K562 (cell line): ENCODE measurements at regions not wholly inside any gene's neighbourhood (a gene's known extent, or its start where the extent isn't known, plus 50 kb on each side); places are given as distances from the start of the nearest gene placed in this dataset.

Source experiments
- EP300 ChIP-seq: IDR thresholded peaks from 2 replicates; pipeline ENCODE4 v1.6.1; 2012; ENCODE audit warnings: low read length, improper control_type of control experiment
- FOXM1 ChIP-seq, 2 experiments: fragments of 450-650 bp in 1 of 2; sonication (generic) in 1 of 2; formaldehyde crosslinking in 1 of 2; IDR thresholded peaks; 2 replicates each; pipeline versions ENCODE4 v1.6.1 to v1.9.0; 2017 to 2022; ENCODE audit warnings: low read depth in 2 of 2, mild to moderate bottlenecking in 2 of 2, missing genetic modification reagents in 1 of 2, moderate library complexity in 1 of 2
- NRF1 ChIP-seq, 2 experiments: fragments of 450-650 bp; IDR thresholded peaks in 1 of 2; conservative IDR thresholded peaks in 1 of 2; 2 replicates each; pipeline ENCODE4 v1.6.1; 2014; ENCODE audit warnings: mild to moderate bottlenecking in 2 of 2
- SP1 ChIP-seq: sonication (generic); formaldehyde crosslinking; IDR thresholded peaks from 2 replicates; pipeline ENCODE4 v1.8.1; 2022; ENCODE audit warnings: mild to moderate bottlenecking, missing genetic modification reagents
- TEAD4 ChIP-seq, 2 experiments: sonication (generic) in 1 of 2; formaldehyde crosslinking in 1 of 2; IDR thresholded peaks; 2 replicates each; pipeline versions ENCODE4 v1.6.1 to v1.8.0; 2012 to 2022; ENCODE audit warnings: borderline replicate concordance in 1 of 2, inconsistent platforms in 1 of 2, low read length in 1 of 2, mild to moderate bottlenecking in 1 of 2, missing genetic modification reagents in 1 of 2
- ZFX ChIP-seq: sonication (generic); formaldehyde crosslinking; IDR thresholded peaks from 2 replicates; pipeline ENCODE4 v1.8.0; 2022; ENCODE audit warnings: mild to moderate bottlenecking, missing genetic modification reagents, moderate library complexity
- ZNF121 ChIP-seq: sonication (generic); formaldehyde crosslinking; conservative IDR thresholded peaks from 2 replicates; pipeline ENCODE4 v1.8.0; 2022; ENCODE audit warnings: missing genetic modification reagents
- TF ChIP-seq, protein P1 (sequence below), 2 experiments: fragments of 450-650 bp; IDR thresholded peaks; 2 replicates each; pipeline ENCODE4 v1.6.1; 2016
- TF ChIP-seq, protein P2 (sequence below), 2 experiments: fragments of 450-650 bp in 1 of 2; sonication (generic) in 1 of 2; formaldehyde crosslinking in 1 of 2; IDR thresholded peaks in 1 of 2; conservative IDR thresholded peaks in 1 of 2; 2 replicates each; pipeline versions ENCODE4 v1.6.1 to v1.8.1; 2016 to 2023; ENCODE audit warnings: mild to moderate bottlenecking in 2 of 2, moderate library complexity in 2 of 2, inconsistent platforms in 1 of 2, missing genetic modification reagents in 1 of 2

DNA sequence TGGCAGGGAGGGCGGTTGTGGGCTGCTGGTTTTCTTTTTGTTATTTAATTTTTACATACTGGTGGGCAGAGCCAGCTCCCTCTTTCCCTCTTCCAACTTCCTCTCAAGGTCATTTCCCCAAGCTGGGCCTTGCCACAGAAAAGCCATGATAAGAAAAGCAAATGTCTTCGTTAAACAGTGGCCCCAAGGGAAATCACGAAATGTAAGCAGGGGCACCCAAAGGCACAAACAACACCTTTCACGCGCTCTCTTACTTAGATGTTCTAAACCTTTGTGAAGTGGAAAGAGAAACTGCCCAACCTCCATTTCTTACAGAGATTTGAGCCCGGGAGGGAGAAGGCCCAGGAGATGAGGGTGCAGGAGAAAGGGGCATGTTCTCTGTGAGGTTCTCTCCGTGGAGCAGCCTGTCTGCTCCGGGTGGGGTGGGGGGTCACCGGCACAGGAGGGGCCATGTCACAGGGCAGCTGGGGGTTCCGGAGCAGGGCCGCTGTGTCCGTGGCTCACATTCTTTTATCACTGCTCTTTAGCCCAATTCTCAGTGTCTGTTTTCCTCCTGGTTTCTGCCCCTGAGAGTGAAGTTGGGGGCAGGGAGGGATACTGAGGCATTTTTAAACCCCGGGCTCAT lies 190.7 kb upstream of the GATA6 start:
- TF ChIP-seq, protein P1, sequence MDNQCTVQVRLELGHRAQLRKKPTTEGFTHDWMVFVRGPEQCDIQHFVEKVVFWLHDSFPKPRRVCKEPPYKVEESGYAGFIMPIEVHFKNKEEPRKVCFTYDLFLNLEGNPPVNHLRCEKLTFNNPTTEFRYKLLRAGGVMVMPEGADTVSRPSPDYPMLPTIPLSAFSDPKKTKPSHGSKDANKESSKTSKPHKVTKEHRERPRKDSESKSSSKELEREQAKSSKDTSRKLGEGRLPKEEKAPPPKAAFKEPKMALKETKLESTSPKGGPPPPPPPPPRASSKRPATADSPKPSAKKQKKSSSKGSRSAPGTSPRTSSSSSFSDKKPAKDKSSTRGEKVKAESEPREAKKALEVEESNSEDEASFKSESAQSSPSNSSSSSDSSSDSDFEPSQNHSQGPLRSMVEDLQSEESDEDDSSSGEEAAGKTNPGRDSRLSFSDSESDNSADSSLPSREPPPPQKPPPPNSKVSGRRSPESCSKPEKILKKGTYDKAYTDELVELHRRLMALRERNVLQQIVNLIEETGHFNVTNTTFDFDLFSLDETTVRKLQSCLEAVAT (IDR thresholded peaks at IDR 0.05) = no peak
- TF ChIP-seq ZNF121 (CRISPR knock-in tag) (no peak), ZFX (CRISPR knock-in tag) (no peak), NRF1 (conservative IDR thresholded peaks at IDR 0.05 in 1 of 2, IDR thresholded peaks at IDR 0.05 in 1 of 2) (no peak), FOXM1 (IDR thresholded peaks at IDR 0.05; ENCODE audit: low read depth) (no peak), FOXM1 (CRISPR knock-in tag; IDR thresholded peaks at IDR 0.05; ENCODE audit: low read depth) (no peak), EP300 (no peak), SP1 (no peak), TEAD4 (IDR thresholded peaks at IDR 0.05; ENCODE audit: low read length) (no peak), TEAD4 (CRISPR knock-in tag; IDR thresholded peaks at IDR 0.05; ENCODE audit: borderline replicate concordance) (no peak)
- TF ChIP-seq, protein P2, sequence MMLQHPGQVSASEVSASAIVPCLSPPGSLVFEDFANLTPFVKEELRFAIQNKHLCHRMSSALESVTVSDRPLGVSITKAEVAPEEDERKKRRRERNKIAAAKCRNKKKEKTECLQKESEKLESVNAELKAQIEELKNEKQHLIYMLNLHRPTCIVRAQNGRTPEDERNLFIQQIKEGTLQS (IDR thresholded peaks at IDR 0.05) = no peak
- TF ChIP-seq, protein P2 (CRISPR knock-in tag; conservative IDR thresholded peaks at IDR 0.05) = no peak
